ENCODE measurements at regions not wholly inside any gene's neighbourhood (a gene's known extent, or its start where the extent isn't known, plus 50 kb on each side); places are given as distances from the start of the nearest gene placed in this dataset.

DNA sequence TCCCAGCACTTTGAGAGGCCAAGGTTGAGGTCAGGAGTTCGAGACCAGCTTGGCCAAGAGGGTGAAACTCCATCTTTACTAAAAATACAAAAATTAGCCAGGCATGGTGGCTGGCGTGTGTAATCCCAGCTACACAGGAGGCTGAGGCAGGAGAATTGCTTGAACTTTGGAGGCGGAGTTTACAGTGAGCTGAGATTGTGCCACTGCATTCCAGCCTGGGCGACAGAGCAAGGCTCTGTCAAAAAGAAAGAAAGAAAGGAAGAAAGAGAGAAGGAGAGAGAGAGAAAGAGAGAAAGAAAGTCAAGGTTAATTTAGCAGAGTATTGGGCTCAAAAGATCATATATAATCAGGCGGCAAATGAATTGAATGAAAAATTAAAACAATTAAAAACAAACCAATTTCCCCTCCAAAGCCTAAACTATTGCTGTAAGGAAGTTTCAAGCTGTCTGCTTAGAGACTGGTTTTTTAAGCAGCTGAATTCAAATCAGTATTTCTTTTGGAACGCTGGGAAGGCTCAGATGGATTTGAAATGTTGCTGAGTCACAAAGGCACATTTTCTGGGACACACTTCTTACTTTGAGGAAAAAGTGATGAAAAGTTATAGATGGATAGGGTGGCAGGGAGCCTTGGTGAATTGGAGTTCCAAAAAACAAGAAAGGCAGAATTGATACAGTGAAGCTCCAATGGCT is 81.3 kb upstream of the BHLHE40 start:
- CTCF ChIA-PET: no interaction called here

DNA sequence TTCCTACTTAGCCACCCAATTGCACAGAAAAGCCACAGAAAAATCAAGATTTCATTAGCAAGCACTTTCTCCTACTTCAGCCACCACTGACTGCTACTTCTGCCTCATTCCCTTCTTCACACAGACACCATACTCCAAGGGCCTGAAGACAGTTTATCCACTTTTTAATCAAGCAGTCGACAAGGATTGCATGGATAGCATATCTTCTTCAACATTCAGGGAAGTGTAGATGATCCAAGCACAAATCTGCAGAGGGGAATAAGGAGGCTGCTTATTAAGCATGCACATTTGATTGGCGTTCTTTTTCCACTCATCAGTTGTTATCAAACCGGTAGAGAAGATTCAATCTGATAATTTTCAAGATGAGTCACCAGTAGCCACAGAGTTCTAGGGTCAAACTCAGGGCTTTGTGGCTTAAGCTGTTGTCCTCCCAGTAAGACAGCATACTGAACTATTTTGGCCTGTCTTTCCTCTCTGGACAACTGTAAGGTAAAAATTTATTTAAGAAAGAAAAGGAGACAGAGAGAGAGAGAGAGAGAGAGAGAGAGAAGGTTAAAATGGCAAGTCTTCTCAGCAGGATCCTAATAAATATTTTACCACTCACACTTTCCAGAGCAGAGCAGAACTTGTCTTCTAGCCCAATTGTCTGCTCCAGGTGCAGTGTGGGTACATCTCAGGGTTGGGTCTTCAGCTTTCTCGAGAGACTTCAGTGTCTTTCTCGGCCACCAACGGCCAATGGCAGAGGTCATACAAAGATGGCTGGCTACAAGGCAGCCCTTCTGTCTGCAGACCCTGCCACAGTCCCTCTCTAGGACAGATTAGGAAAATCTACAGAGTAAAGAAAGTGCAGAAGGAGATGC is 80.6 kb upstream of the BHLHE40 start:
- CTCF ChIA-PET: no interaction called here
- Histone ChIP-seq H3K27me3 (replicated peaks; ENCODE audit: insufficient read depth, low read depth, low read length, poor library complexity) (no peaks in the 10 kb centered on the region), H3K9me3 (ENCODE audit: low read depth, low read length, poor library complexity, severe bottlenecking) (no peaks in the 10 kb centered on the region), H3K4me1 (ENCODE audit: insufficient read depth, low read length, poor library complexity, severe bottlenecking) (no peaks in the 10 kb centered on the region), H3K36me3 (ENCODE audit: insufficient read depth, low read length, poor library complexity, severe bottlenecking) (no peaks in the 10 kb centered on the region), H3K27ac (ENCODE audit: low read depth, low read length, poor library complexity, severe bottlenecking) (no peak overlapping the region), H3K4me3 (ENCODE audit: low read depth, low read length, poor library complexity, severe bottlenecking) (no peak overlapping the region)
- intact Hi-C loops (cut with micrococcal nuclease; ENCODE audit: unreplicated experiment): no loop called here
- TF ChIP-seq EZH2 (IDR thresholded peaks at IDR 0.05; ENCODE audit: borderline replicate concordance, low read depth, low read length, poor library complexity, severe bottlenecking): no peak
- TF ChIP-seq CTCF (conservative IDR thresholded peaks at IDR 0.05; ENCODE audit: low read depth, low read length): no peak
- POLR2A ChIA-PET (ENCODE audit: low non-redundant PET): no interaction called here
- no peak for DNase-seq (ENCODE audit: low spot score)
- BruUV-seq (replicated peaks): no TSS peak

More for the DNA sequence above, 81.3 kb upstream of the BHLHE40 start:
- TF ChIP-seq CTCF (conservative IDR thresholded peaks at IDR 0.05; ENCODE audit: low read depth, low read length) (no peak), EZH2 (IDR thresholded peaks at IDR 0.05; ENCODE audit: borderline replicate concordance, low read depth, low read length, poor library complexity, severe bottlenecking) (no peak)
- Histone ChIP-seq H3K36me3 (ENCODE audit: insufficient read depth, low read length, poor library complexity, severe bottlenecking) (no peaks in the 10 kb centered on the region), H3K9me3 (ENCODE audit: low read depth, low read length, poor library complexity, severe bottlenecking) (no peaks in the 10 kb centered on the region), H3K27me3 (replicated peaks; ENCODE audit: insufficient read depth, low read depth, low read length, poor library complexity) (no peaks in the 10 kb centered on the region), H3K27ac (ENCODE audit: low read depth, low read length, poor library complexity, severe bottlenecking) (no peak overlapping the region), H3K4me1 (ENCODE audit: insufficient read depth, low read length, poor library complexity, severe bottlenecking) (no peaks in the 10 kb centered on the region), H3K4me3 (ENCODE audit: low read depth, low read length, poor library complexity, severe bottlenecking) (no peak overlapping the region)
- POLR2A ChIA-PET (ENCODE audit: low non-redundant PET): no interaction called here
- intact Hi-C loops (cut with micrococcal nuclease; ENCODE audit: unreplicated experiment): no loop called here
- no TSS peak for BruUV-seq (replicated peaks)
- DNase-seq (ENCODE audit: low spot score): no peak

DNA sequence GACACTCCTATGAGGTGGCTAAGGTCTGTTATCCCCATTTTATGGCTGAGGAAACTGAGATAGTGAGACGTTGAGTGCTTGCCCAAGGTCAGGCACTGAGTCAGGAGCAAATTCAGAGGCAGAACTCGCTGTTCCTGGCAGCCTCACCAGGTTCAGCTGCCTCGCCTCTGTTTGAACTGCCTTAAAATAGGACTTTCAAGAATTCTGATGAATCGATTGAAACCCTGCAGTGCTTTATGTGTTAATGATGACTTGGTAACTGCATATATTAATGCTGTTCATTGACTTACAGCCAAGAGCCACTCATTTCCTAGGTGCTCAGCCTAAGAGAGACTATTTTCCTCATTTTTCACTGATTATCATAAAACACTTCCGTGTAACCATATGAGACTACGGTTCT is 79.5 kb upstream of the BHLHE40 start:
- no peaks in the 10 kb centered on the region for H3K9me3 ChIP-seq (ENCODE audit: low read depth, low read length, poor library complexity, severe bottlenecking)
- H3K27ac ChIP-seq (ENCODE audit: low read depth, low read length, poor library complexity, severe bottlenecking): no peak overlapping the region
- ChIA-PET CTCF (no interaction called here), POLR2A (ENCODE audit: low non-redundant PET) (no interaction called here)
- no peak overlapping the region for H3K4me3 ChIP-seq (ENCODE audit: low read depth, low read length, poor library complexity, severe bottlenecking)
- no peaks in the 10 kb centered on the region for H3K4me1 ChIP-seq (ENCODE audit: insufficient read depth, low read length, poor library complexity, severe bottlenecking)
- no peaks in the 10 kb centered on the region for H3K27me3 ChIP-seq (replicated peaks; ENCODE audit: insufficient read depth, low read depth, low read length, poor library complexity)
- H3K36me3 ChIP-seq (ENCODE audit: insufficient read depth, low read length, poor library complexity, severe bottlenecking): no peaks in the 10 kb centered on the region
- no peak for TF ChIP-seq EZH2 (IDR thresholded peaks at IDR 0.05; ENCODE audit: borderline replicate concordance, low read depth, low read length, poor library complexity, severe bottlenecking)
- no peak for DNase-seq (ENCODE audit: low spot score)
- no TSS peak for BruUV-seq (replicated peaks)
- intact Hi-C loops (cut with micrococcal nuclease; ENCODE audit: unreplicated experiment): no loop called here
